T-cell (primary cell): ENCODE measurements at regions not wholly inside any gene's neighbourhood (a gene's known extent, or its start where the extent isn't known, plus 50 kb on each side); places are given as distances from the start of the nearest gene placed in this dataset.

Experiments used
- ATAC-seq, 4 experiments: fragments of 200-7000 bp in 3 of 4; fragments of 150-1000 bp in 1 of 4; cut with Tn5 transposase; replicated peaks in 1 of 4; 1 replicate in 3 of 4; 2 replicates in 1 of 4; pipeline ENCODE4 v1.10.0; 2021; ENCODE audit warnings: moderate library complexity in 3 of 4, mild to moderate bottlenecking in 2 of 4, moderate number of reproducible peaks in 1 of 4
- CTCF ChIA-PET, 2 donors: fragments of 300-600 bp; sonication (Branson Sonifier 250); formaldehyde crosslinking; loops; one replicate each; lab custom pipeline; 2022; ENCODE audit warnings: antibody characterized with exemption in 2 of 2; lab: Charles Lee
- POLR2A ChIA-PET, 2 donors: fragments of 300-600 bp; sonication (Branson Sonifier 250); formaldehyde crosslinking; loops; one replicate each; lab custom pipeline; 2022; ENCODE audit warnings: antibody characterized with exemption in 2 of 2; lab: Charles Lee
- DNase-seq, 35 experiments: peaks; one replicate each; pipeline versions ENCODE4 v3.0.0 to v3.0.0-alpha.2; 2013 to 2023
- H3K27ac ChIP-seq: one replicate; pipeline ENCODE4 v1.5.1; 2013; ENCODE audit warnings: low read length
- H3K27me3 ChIP-seq, 2 experiments: replicated peaks in 1 of 2; 1 replicate in 1 of 2; 2 replicates in 1 of 2; pipeline versions ENCODE4 v1.6.1 to v1.7.0; 2013; ENCODE audit warnings: low read length in 1 of 2, mixed read lengths in 1 of 2; ENCODE audit not compliant: control insufficient read depth in 2 of 2, insufficient read depth in 2 of 2; ENCODE audit errors: extremely low read depth in 1 of 2
- H3K36me3 ChIP-seq, 2 donors: 1 replicate in 1 of 2; 2 replicates in 1 of 2; pipeline versions ENCODE4 v1.6.1 to v1.7.0; 2013; ENCODE audit warnings: low read length in 1 of 2; ENCODE audit not compliant: control insufficient read depth in 2 of 2, insufficient read depth in 1 of 2; ENCODE audit errors: extremely low read depth in 1 of 2
- H3K4me1 ChIP-seq, 2 experiments: 1 replicate in 1 of 2; 2 replicates in 1 of 2; pipeline versions ENCODE4 v1.6.1 to v1.7.0; 2013; ENCODE audit warnings: low read length in 2 of 2, mixed read lengths in 1 of 2; ENCODE audit not compliant: insufficient read depth in 2 of 2, control insufficient read depth in 1 of 2; ENCODE audit errors: extremely low read depth in 1 of 2
- H3K4me3 ChIP-seq, 2 donors: 1 replicate in 1 of 2; 2 replicates in 1 of 2; pipeline versions ENCODE4 v1.5.1 to v1.7.0; 2013; ENCODE audit warnings: mild to moderate bottlenecking in 2 of 2, low read length in 1 of 2, moderate library complexity in 1 of 2; ENCODE audit not compliant: control insufficient read depth in 1 of 2; ENCODE audit errors: extremely low read depth in 1 of 2
- H3K9me3 ChIP-seq: 2 replicates; pipeline ENCODE4 v1.7.0; 2013
- H3K27ac Mint-ChIP-seq, 2 donors: one replicate each; pipeline ENCODE4 v1.8.0; 2020 to 2021; ENCODE audit warnings: mild to moderate bottlenecking in 2 of 2, mixed read lengths in 2 of 2
- H3K27me3 Mint-ChIP-seq, 2 donors: one replicate each; pipeline ENCODE4 v1.8.0; 2021 to 2022; ENCODE audit warnings: mixed read lengths in 2 of 2
- H3K36me3 Mint-ChIP-seq: one replicate; pipeline ENCODE4 v1.8.0; 2021; ENCODE audit warnings: mixed read lengths
- H3K4me1 Mint-ChIP-seq, 3 donors: one replicate each; pipeline ENCODE4 v1.8.0; 2020 to 2022; ENCODE audit warnings: mixed read lengths in 3 of 3, mild to moderate bottlenecking in 1 of 3
- H3K4me3 Mint-ChIP-seq, 3 donors: one replicate each; pipeline ENCODE4 v1.8.0; 2020 to 2022; ENCODE audit warnings: mild to moderate bottlenecking in 3 of 3, mixed read lengths in 3 of 3, moderate library complexity in 3 of 3
- H3K9me3 Mint-ChIP-seq, 3 donors: one replicate each; pipeline ENCODE4 v1.8.0; 2020 to 2022; ENCODE audit warnings: mixed read lengths in 3 of 3
- WGBS: methylation state at CpG from one replicate; pipeline ENCODE4 v1.1.5; 2013; ENCODE audit warnings: missing lambda C conversion rate; ENCODE audit not compliant: insufficient coverage; 5-methylcytosine and 5-hydroxymethylcytosine counted together

DNA sequence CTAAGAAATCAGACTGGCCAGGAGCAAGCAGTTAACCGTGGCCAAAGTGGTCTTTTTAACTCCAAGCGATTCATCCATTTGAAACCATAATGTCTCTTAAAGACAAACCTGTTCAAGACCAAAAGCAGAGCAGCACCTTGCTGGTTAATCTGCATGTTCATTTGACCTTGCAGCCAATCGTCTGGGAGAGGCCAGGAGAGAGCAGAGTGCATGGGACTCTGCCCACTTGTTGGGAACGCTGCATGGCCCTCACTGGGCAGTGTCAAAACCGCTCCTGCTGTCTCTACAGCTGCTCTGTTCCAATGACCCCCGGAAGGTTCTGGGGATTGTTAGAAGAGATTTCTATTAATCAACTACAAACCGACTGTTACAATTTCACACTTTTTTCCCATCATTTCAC lies 79.6 kb downstream of the OLIG3 start:
- no peak for ATAC-seq
- Mint-ChIP-seq H3K9me3 (no peaks in the 10 kb centered on the region), H3K4me1 (peaks cover 12 to 14% (median 13%) of the 10 kb centered on the region in 3 donors), H3K27me3 (no peaks in the 10 kb centered on the region), H3K27ac (peak overlapping the region; percentile 90 to 91), H3K36me3 (no peaks in the 10 kb centered on the region), H3K4me3 (peak overlapping the region; percentile 70 to 81 (median 81))
- Histone ChIP-seq H3K36me3 (no peaks in the 10 kb centered on the region), H3K4me1 (peaks cover 3 to 16% of the 10 kb centered on the region in 2 experiments), H3K27me3 (peaks cover 0 to 3% of the 10 kb centered on the region in 2 experiments), H3K4me3 (no peak overlapping the region), H3K9me3 (no peaks in the 10 kb centered on the region), H3K27ac (peak overlapping the region; percentile 77)
- CTCF ChIA-PET, result interaction anchor here (0.5 to 2.0 kb wide), 7 partner anchors 10 to 235 kb away, joined by 3 to 25 read pairs (median 5); no protein-coding TSS in a partner anchor
- POLR2A ChIA-PET, result no interaction called here
- no peak for DNase-seq
- WGBS, result 98% methylated on average over 4 of the region's 7 CpGs

DNA sequence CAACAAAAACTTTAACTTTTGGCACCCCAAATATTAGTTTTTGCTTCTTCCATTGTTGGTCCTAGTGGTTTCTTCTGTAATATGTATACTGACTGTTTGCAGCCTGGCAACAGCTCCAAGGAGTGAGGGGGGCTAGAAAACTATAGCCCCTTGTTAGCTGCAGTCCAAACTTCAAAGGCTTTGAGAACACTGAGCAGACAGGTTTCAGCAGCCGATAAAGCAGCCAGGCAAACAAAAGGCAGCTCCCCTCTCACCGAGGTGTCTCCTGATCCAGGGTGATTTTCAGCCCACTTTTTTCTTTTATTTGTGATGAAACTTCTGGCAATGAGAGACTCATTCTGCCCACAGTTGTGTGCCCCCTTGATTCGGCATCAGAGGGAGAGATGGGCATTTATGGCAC lies 80.7 kb downstream of the OLIG3 start:
- Histone ChIP-seq H3K4me1 (peaks cover 3 to 16% of the 10 kb centered on the region in 2 experiments), H3K27me3 (peaks cover 0 to 3% of the 10 kb centered on the region in 2 experiments), H3K27ac (no peak overlapping the region), H3K9me3 (no peaks in the 10 kb centered on the region), H3K4me3 (no peak overlapping the region), H3K36me3 (no peaks in the 10 kb centered on the region)
- ChIA-PET CTCF (no interaction called here), POLR2A (interaction anchor here in 1 of 2 donors (0.6 kb wide), 1 partner anchor 11 kb away, joined by 4 read pairs; no protein-coding TSS in a partner anchor)
- H3K4me1 Mint-ChIP-seq, result peaks cover 12 to 14% (median 13%) of the 10 kb centered on the region in 3 donors
- H3K36me3 Mint-ChIP-seq, result no peaks in the 10 kb centered on the region
- no CpG with 5 or more reads among the region's 3 CpGs for WGBS
- H3K27me3 Mint-ChIP-seq, result no peaks in the 10 kb centered on the region
- H3K27ac Mint-ChIP-seq, result no peak overlapping the region
- ATAC-seq, result no peak
- DNase-seq, result no peak
- peaks cover 0 to 5% (median 0%) of the 10 kb centered on the region in 3 donors for H3K9me3 Mint-ChIP-seq
- H3K4me3 Mint-ChIP-seq, result no peak overlapping the region

DNA sequence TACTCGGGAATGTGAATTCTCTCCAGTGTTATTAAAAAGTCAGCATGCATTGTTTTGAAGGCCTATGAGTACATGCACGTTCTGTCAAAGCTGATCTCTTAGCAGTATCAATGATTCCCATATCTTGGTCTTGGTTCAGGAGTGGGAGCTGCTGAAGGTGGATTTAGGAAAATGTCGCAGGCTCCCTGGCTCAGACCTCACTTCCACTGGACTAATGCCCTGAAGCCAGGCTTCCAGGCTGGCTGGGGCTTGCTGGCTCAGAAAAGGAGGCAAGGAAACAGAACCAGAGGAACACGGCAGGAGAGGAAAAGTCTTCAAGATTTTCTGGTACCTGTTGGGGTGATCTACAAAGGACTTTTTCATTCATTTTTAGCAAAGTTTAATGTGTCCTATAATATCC lies 81.6 kb downstream of the OLIG3 start:
- Histone ChIP-seq H3K4me3 (no peak overlapping the region), H3K9me3 (no peaks in the 10 kb centered on the region), H3K27ac (no peak overlapping the region), H3K36me3 (no peaks in the 10 kb centered on the region), H3K27me3 (peaks cover 0 to 3% of the 10 kb centered on the region in 2 experiments), H3K4me1 (peaks cover 3 to 16% of the 10 kb centered on the region in 2 experiments)
- 85% methylated on average over 2 of the region's 4 CpGs for WGBS
- Mint-ChIP-seq H3K4me1 (peaks cover 13 to 18% (median 14%) of the 10 kb centered on the region in 3 donors), H3K27ac (no peak overlapping the region), H3K36me3 (no peaks in the 10 kb centered on the region), H3K9me3 (peaks cover 0 to 11% (median 0%) of the 10 kb centered on the region in 3 donors), H3K27me3 (no peaks in the 10 kb centered on the region), H3K4me3 (no peak overlapping the region)
- CTCF ChIA-PET, result no interaction called here
- no peak for ATAC-seq
- POLR2A ChIA-PET, result interaction anchor here in 1 of 2 donors (0.7 kb wide), 1 partner anchor 1122 kb away, joined by 3 read pairs; no protein-coding TSS in a partner anchor
- no peak for DNase-seq

DNA sequence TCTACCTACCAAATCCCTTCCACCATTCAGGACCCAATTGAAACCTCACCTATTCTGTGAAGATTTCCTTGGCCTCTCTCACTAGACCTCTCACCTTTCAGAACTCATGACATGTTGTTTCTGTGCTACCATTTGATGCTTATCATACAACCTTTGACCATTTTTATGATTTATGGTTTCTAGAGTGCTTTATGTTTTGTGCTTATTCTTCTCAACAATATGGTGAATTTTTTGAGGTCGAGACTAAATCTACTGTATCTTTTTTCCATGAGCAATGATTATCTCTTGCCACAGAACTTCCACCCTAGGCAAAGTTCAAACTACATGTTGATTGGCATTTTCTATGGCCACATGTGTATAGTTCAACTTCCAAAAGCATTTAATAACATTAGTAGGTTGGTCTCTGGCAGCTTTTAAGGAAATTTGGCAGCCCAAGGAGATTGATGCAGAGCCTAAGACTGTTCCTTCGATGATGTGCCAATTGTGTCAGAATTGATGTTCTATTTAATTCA lies 84.9 kb downstream of the OLIG3 start:
- WGBS, result no CpG with 5 or more reads among the region's 2 CpGs
- peaks cover 0 to 1% of the 10 kb centered on the region in 2 experiments for H3K4me1 ChIP-seq
- ATAC-seq (no peak), DNase-seq (no peak)
- Mint-ChIP-seq H3K4me3 (no peak overlapping the region), H3K36me3 (peaks cover 4% of the 10 kb centered on the region), H3K9me3 (peaks cover 5 to 24% (median 7%) of the 10 kb centered on the region in 3 donors), H3K27me3 (no peaks in the 10 kb centered on the region), H3K27ac (no peak overlapping the region), H3K4me1 (peaks cover 0 to 23% (median 5%) of the 10 kb centered on the region in 3 donors)
- ChIA-PET CTCF (interaction anchor here in 1 of 2 donors (0.6 kb wide), 1 partner anchor 1787 kb away, joined by 3 read pairs; no protein-coding TSS in a partner anchor), POLR2A (no interaction called here)
- H3K9me3 ChIP-seq, result no peaks in the 10 kb centered on the region
- no peaks in the 10 kb centered on the region for H3K36me3 ChIP-seq
- peaks cover 0 to 3% of the 10 kb centered on the region in 2 experiments for H3K27me3 ChIP-seq
- H3K27ac ChIP-seq, result no peak overlapping the region
- no peak overlapping the region for H3K4me3 ChIP-seq

DNA sequence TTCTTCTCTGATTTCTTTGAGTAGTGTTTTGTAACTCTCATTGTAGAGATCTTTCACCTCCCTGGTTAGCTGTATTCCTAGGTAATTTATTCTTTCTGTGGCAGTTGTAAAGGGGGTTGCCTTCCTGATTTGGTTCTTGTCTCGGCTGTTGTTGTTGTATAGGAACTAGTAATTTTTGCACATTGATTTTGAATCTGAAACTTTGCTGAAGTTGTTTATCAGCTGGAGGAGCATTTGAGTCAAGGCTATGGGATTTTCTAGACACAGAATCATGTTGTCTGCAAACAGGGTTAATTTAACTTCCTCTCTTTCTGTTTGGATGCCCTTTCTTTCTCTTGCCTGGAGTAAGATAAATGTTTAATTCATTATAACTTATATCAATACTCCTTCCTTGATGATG lies 86.4 kb downstream of the OLIG3 start:
- H3K27ac Mint-ChIP-seq, result no peak overlapping the region
- 57% methylated on average over 1 of the region's 1 CpG for WGBS

DNA sequence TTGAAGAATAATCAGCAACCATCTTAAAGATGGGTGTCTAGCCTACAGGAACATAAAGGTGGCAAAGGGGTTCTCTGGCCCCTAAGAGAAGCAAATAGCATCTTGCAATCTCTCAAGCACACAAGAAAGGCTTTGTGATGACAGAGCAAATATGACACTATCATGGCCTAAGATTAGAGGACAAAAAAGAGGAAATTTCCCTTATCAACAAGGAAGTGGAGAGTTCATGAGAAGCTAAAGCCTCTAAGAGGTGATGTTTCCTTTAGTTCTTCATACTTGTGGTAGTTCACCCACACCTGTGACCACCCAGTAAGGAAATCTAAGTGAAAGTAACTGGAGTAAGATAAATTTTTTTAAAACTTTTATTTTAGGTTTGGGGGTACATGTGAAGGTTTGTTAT lies 88.4 kb downstream of the OLIG3 start:
- POLR2A ChIA-PET, result interaction anchor here in 1 of 2 donors (0.7 kb wide), 1 partner anchor 1485 kb away, joined by 3 read pairs; no protein-coding TSS in a partner anchor
- H3K27ac Mint-ChIP-seq, result no peak overlapping the region

More for the DNA sequence above, 86.4 kb downstream of the OLIG3 start:
- Histone ChIP-seq H3K4me1 (no peaks in the 10 kb centered on the region), H3K9me3 (no peaks in the 10 kb centered on the region), H3K4me3 (no peak overlapping the region), H3K27me3 (no peaks in the 10 kb centered on the region), H3K27ac (no peak overlapping the region), H3K36me3 (no peaks in the 10 kb centered on the region)
- POLR2A ChIA-PET, result no interaction called here
- no peak overlapping the region for H3K4me3 Mint-ChIP-seq
- DNase-seq (no peak), ATAC-seq (no peak)
- H3K9me3 Mint-ChIP-seq, result peaks cover 5 to 24% (median 7%) of the 10 kb centered on the region in 3 donors
- H3K4me1 Mint-ChIP-seq, result peaks cover 0 to 23% (median 5%) of the 10 kb centered on the region in 3 donors
- peaks cover 4% of the 10 kb centered on the region for H3K36me3 Mint-ChIP-seq
- CTCF ChIA-PET, result interaction anchor here in 1 of 2 donors (0.7 kb wide), 1 partner anchor 17 kb away, joined by 3 read pairs; no protein-coding TSS in a partner anchor
- H3K27me3 Mint-ChIP-seq, result no peaks in the 10 kb centered on the region

More for the DNA sequence above, 88.4 kb downstream of the OLIG3 start:
- Mint-ChIP-seq H3K9me3 (peaks cover 5 to 24% (median 7%) of the 10 kb centered on the region in 3 donors), H3K4me1 (peaks cover 0 to 23% (median 5%) of the 10 kb centered on the region in 3 donors), H3K4me3 (no peak overlapping the region), H3K27me3 (no peaks in the 10 kb centered on the region), H3K36me3 (peaks cover 4% of the 10 kb centered on the region)
- Histone ChIP-seq H3K9me3 (no peaks in the 10 kb centered on the region), H3K27me3 (no peaks in the 10 kb centered on the region), H3K4me3 (no peak overlapping the region), H3K36me3 (no peaks in the 10 kb centered on the region), H3K27ac (no peak overlapping the region), H3K4me1 (no peaks in the 10 kb centered on the region)
- ATAC-seq (no peak), DNase-seq (no peak)
- CTCF ChIA-PET, result no interaction called here
